ENCODE measurements at regions not wholly inside any gene's neighbourhood (a gene's known extent, or its start where the extent isn't known, plus 50 kb on each side); places are given as distances from the start of the nearest gene placed in this dataset.

GRCh38 chr17:14910916-14911315 lies 354.2 kb downstream of the PMP22 start:
- intact Hi-C loops (cut with micrococcal nuclease): no loop called here
- Mint-ChIP-seq H3K4me1 (no peaks in the 10 kb centered on the region), H3K27me3 (peaks cover 7% of the 10 kb centered on the region), H3K4me3 (no peak overlapping the region), H3K9me3 (peaks cover 8% of the 10 kb centered on the region), H3K27ac (no peak overlapping the region), H3K36me3 (ENCODE audit: low read depth) (no peaks in the 10 kb centered on the region)
- ATAC-seq (ENCODE audit: low read depth) (no peak), DNase-seq (no peak)
- POLR2A ChIA-PET: no interaction called here
- TF ChIP-seq CTCF (IDR thresholded peaks at IDR 0.05): no peak
- CTCF ChIA-PET: no interaction called here

- ATAC-seq (ENCODE audit: low read depth): no peak
- DNase-seq: no peak
- no peak for TF ChIP-seq CTCF (IDR thresholded peaks at IDR 0.05)
These were observed 360.7 kb downstream of the PMP22 start for GRCh38 chr17:14904386-14904785.

GRCh38 chr17:14903854-14904253 lies 361.3 kb downstream of the PMP22 start:
- peaks cover 5% of the 10 kb centered on the region for H3K27me3 Mint-ChIP-seq
- TF ChIP-seq CTCF (IDR thresholded peaks at IDR 0.05): no peak
- H3K36me3 Mint-ChIP-seq (ENCODE audit: low read depth): no peaks in the 10 kb centered on the region
- intact Hi-C loops (cut with micrococcal nuclease): no loop called here
- POLR2A ChIA-PET: no interaction called here
- no peaks in the 10 kb centered on the region for H3K4me1 Mint-ChIP-seq
- no peaks in the 10 kb centered on the region for H3K9me3 Mint-ChIP-seq
- no peak overlapping the region for H3K4me3 Mint-ChIP-seq
- H3K27ac Mint-ChIP-seq: no peak overlapping the region
- ATAC-seq (ENCODE audit: low read depth) (no peak), DNase-seq (no peak)
- CTCF ChIA-PET: no interaction called here

More at GRCh38 chr17:14904386-14904785, 360.7 kb downstream of the PMP22 start:
- Mint-ChIP-seq H3K4me1 (no peaks in the 10 kb centered on the region), H3K27me3 (peaks cover 5% of the 10 kb centered on the region), H3K9me3 (no peaks in the 10 kb centered on the region), H3K27ac (no peak overlapping the region), H3K4me3 (no peak overlapping the region), H3K36me3 (ENCODE audit: low read depth) (no peaks in the 10 kb centered on the region)
- ChIA-PET CTCF (no interaction called here), POLR2A (no interaction called here)
- intact Hi-C loops (cut with micrococcal nuclease): no loop called here

GRCh38 chr17:14902803-14903202 lies 362.3 kb downstream of the PMP22 start:
- Mint-ChIP-seq H3K36me3 (ENCODE audit: low read depth) (no peaks in the 10 kb centered on the region), H3K4me3 (no peak overlapping the region), H3K27ac (no peak overlapping the region), H3K9me3 (peaks cover 4% of the 10 kb centered on the region), H3K27me3 (peaks cover 5% of the 10 kb centered on the region), H3K4me1 (no peaks in the 10 kb centered on the region)
- no peak for TF ChIP-seq CTCF (IDR thresholded peaks at IDR 0.05)
- no peak for ATAC-seq (ENCODE audit: low read depth)
- POLR2A ChIA-PET: no interaction called here
- intact Hi-C loops (cut with micrococcal nuclease): no loop called here
- no peak for DNase-seq
- CTCF ChIA-PET: no interaction called here

GRCh38 chr17:14902297-14902696 lies 362.8 kb downstream of the PMP22 start:
- no peak for TF ChIP-seq CTCF (IDR thresholded peaks at IDR 0.05)
- no peak for DNase-seq
- peaks cover 2% of the 10 kb centered on the region for H3K27me3 Mint-ChIP-seq
- POLR2A ChIA-PET: no interaction called here
- H3K27ac Mint-ChIP-seq: no peak overlapping the region
- no peaks in the 10 kb centered on the region for H3K4me1 Mint-ChIP-seq
- intact Hi-C loops (cut with micrococcal nuclease): no loop called here
- peaks cover 4% of the 10 kb centered on the region for H3K9me3 Mint-ChIP-seq
- no peak overlapping the region for H3K4me3 Mint-ChIP-seq
- no peaks in the 10 kb centered on the region for H3K36me3 Mint-ChIP-seq (ENCODE audit: low read depth)
- no peak for ATAC-seq (ENCODE audit: low read depth)
- CTCF ChIA-PET: no interaction called here

Data from activated B cell treated with CpG ODN at 0.5 μM for 24 hours (primary cell).